ENCODE measurements at regions not wholly inside any gene's neighbourhood (a gene's known extent, or its start where the extent isn't known, plus 50 kb on each side); places are given as distances from the start of the nearest gene placed in this dataset.
"Not testable (repeated sequence)": the region's sequence is repeated elsewhere in the genome, so short reads cannot be mapped to it uniquely, and the experiment has no call there.

- Histone ChIP-seq H3K36me3 (no peaks in the 10 kb centered on the region), H3K9me3 (replicated peaks) (no peaks in the 10 kb centered on the region), H3K27ac (no peak overlapping the region), H3K27me3 (no peaks in the 10 kb centered on the region), H3K4me1 (no peaks in the 10 kb centered on the region), H3K4me3 (no peak overlapping the region)
- DNase-seq, result no peak
Observed at GRCh38 chr9:2396622-2397285, 224.8 kb upstream of the VLDLR start.

GRCh38 chr9:2397875-2398274 lies 223.7 kb upstream of the VLDLR start:
- not testable (repeated sequence) for H3K9me3 ChIP-seq (replicated peaks); H3K4me3 ChIP-seq; DNase-seq; H3K27me3 ChIP-seq; H3K4me1 ChIP-seq; H3K27ac ChIP-seq; H3K36me3 ChIP-seq

- not testable (repeated sequence) for DNase-seq; H3K27ac ChIP-seq; H3K9me3 ChIP-seq (replicated peaks); H3K36me3 ChIP-seq; H3K4me1 ChIP-seq; H3K4me3 ChIP-seq; H3K27me3 ChIP-seq
Observed at GRCh38 chr9:2401746-2402145, 219.8 kb upstream of the VLDLR start.

GRCh38 chr9:2403701-2404100 lies 217.9 kb upstream of the VLDLR start:
- DNase-seq, result no peak

GRCh38 chr9:2406252-2406651 lies 215.3 kb upstream of the VLDLR start:
- no peaks in the 10 kb centered on the region for H3K27me3 ChIP-seq
- no peak overlapping the region for H3K4me3 ChIP-seq

More at GRCh38 chr9:2403701-2404100, 217.9 kb upstream of the VLDLR start:
- Histone ChIP-seq H3K9me3 (replicated peaks) (no peaks in the 10 kb centered on the region), H3K27me3 (no peaks in the 10 kb centered on the region), H3K4me3 (no peak overlapping the region), H3K36me3 (no peaks in the 10 kb centered on the region), H3K4me1 (no peaks in the 10 kb centered on the region), H3K27ac (no peak overlapping the region)

GRCh38 chr9:2407450-2407849 lies 214.1 kb upstream of the VLDLR start:
- Histone ChIP-seq H3K27ac (no peak overlapping the region), H3K27me3 (no peaks in the 10 kb centered on the region), H3K4me3 (no peak overlapping the region), H3K36me3 (no peaks in the 10 kb centered on the region), H3K9me3 (replicated peaks) (no peaks in the 10 kb centered on the region), H3K4me1 (peaks cover 4% of the 10 kb centered on the region; the same call in 1 of the 2 replicates)
- DNase-seq, result no peak

More at GRCh38 chr9:2406252-2406651, 215.3 kb upstream of the VLDLR start:
- H3K36me3 ChIP-seq, result no peaks in the 10 kb centered on the region
- peaks cover 2% of the 10 kb centered on the region; the same call in 1 of the 2 replicates for H3K4me1 ChIP-seq
- no peak for DNase-seq
- no peaks in the 10 kb centered on the region for H3K9me3 ChIP-seq (replicated peaks)
- H3K27ac ChIP-seq, result no peak overlapping the region

GRCh38 chr9:2411459-2412215 lies 209.9 kb upstream of the VLDLR start:
- no peak for DNase-seq

GRCh38 chr9:2413160-2413805 lies 208.3 kb upstream of the VLDLR start:
- H3K27me3 ChIP-seq, result no peaks in the 10 kb centered on the region
- H3K27ac ChIP-seq, result no peak overlapping the region
- no peak for DNase-seq
- peaks cover 8% of the 10 kb centered on the region for H3K4me1 ChIP-seq
- no peaks in the 10 kb centered on the region for H3K9me3 ChIP-seq (replicated peaks)
- H3K36me3 ChIP-seq, result no peaks in the 10 kb centered on the region
- H3K4me3 ChIP-seq, result no peak overlapping the region

More at GRCh38 chr9:2411459-2412215, 209.9 kb upstream of the VLDLR start:
- Histone ChIP-seq H3K4me1 (peaks cover 4% of the 10 kb centered on the region; the same call in 1 of the 2 replicates), H3K27me3 (no peaks in the 10 kb centered on the region), H3K36me3 (no peaks in the 10 kb centered on the region), H3K9me3 (replicated peaks) (no peaks in the 10 kb centered on the region), H3K4me3 (no peak overlapping the region), H3K27ac (peak overlapping the region; percentile 38)

- H3K4me3 ChIP-seq, result no peak overlapping the region
- H3K4me1 ChIP-seq, result peaks cover 16% of the 10 kb centered on the region
- H3K27ac ChIP-seq, result no peak overlapping the region
- no peaks in the 10 kb centered on the region for H3K36me3 ChIP-seq
- no peaks in the 10 kb centered on the region for H3K27me3 ChIP-seq
- no peak for DNase-seq
- no peaks in the 10 kb centered on the region for H3K9me3 ChIP-seq (replicated peaks)
Observed at GRCh38 chr9:2414465-2414864, 207.1 kb upstream of the VLDLR start.

- Histone ChIP-seq H3K4me1 (peaks cover 16% of the 10 kb centered on the region), H3K36me3 (no peaks in the 10 kb centered on the region), H3K4me3 (no peak overlapping the region), H3K9me3 (replicated peaks) (no peaks in the 10 kb centered on the region), H3K27me3 (no peaks in the 10 kb centered on the region), H3K27ac (no peak overlapping the region)
- no peak for DNase-seq
Observed at GRCh38 chr9:2415326-2415725, 206.3 kb upstream of the VLDLR start.

- Histone ChIP-seq H3K27me3 (no peaks in the 10 kb centered on the region), H3K9me3 (replicated peaks) (no peaks in the 10 kb centered on the region), H3K4me3 (no peak overlapping the region), H3K27ac (no peak overlapping the region), H3K4me1 (peaks cover 12% of the 10 kb centered on the region), H3K36me3 (no peaks in the 10 kb centered on the region)
- no peak for DNase-seq
Observed at GRCh38 chr9:2417730-2418129, 203.9 kb upstream of the VLDLR start.

GRCh38 chr9:2418619-2419018 lies 203.0 kb upstream of the VLDLR start:
- DNase-seq, result peak; percentile 70 to 85
- no peak overlapping the region for H3K4me3 ChIP-seq
- no peaks in the 10 kb centered on the region for H3K9me3 ChIP-seq (replicated peaks)
- no peaks in the 10 kb centered on the region for H3K27me3 ChIP-seq
- no peak overlapping the region for H3K27ac ChIP-seq
- no peaks in the 10 kb centered on the region for H3K36me3 ChIP-seq
- H3K4me1 ChIP-seq, result peaks cover 12% of the 10 kb centered on the region

GRCh38 chr9:2419347-2419746 lies 202.2 kb upstream of the VLDLR start:
- DNase-seq, result no peak
- Histone ChIP-seq H3K9me3 (replicated peaks) (no peaks in the 10 kb centered on the region), H3K4me3 (no peak overlapping the region), H3K27ac (no peak overlapping the region), H3K27me3 (no peaks in the 10 kb centered on the region), H3K36me3 (no peaks in the 10 kb centered on the region), H3K4me1 (peaks cover 12% of the 10 kb centered on the region)

- no peak overlapping the region for H3K4me3 ChIP-seq
- H3K27ac ChIP-seq, result no peak overlapping the region
- H3K27me3 ChIP-seq, result no peaks in the 10 kb centered on the region
- no peaks in the 10 kb centered on the region for H3K9me3 ChIP-seq (replicated peaks)
- no peak for DNase-seq
- no peaks in the 10 kb centered on the region for H3K36me3 ChIP-seq
- peaks cover 12% of the 10 kb centered on the region for H3K4me1 ChIP-seq
Observed at GRCh38 chr9:2420543-2420942, 201.0 kb upstream of the VLDLR start.

GRCh38 chr9:2424619-2425033 lies 197.0 kb upstream of the VLDLR start:
- H3K27ac ChIP-seq, result no peak overlapping the region
- H3K4me3 ChIP-seq, result no peak overlapping the region
- H3K4me1 ChIP-seq, result no peaks in the 10 kb centered on the region
- H3K9me3 ChIP-seq (replicated peaks), result no peaks in the 10 kb centered on the region
- H3K36me3 ChIP-seq, result no peaks in the 10 kb centered on the region
- no peak for DNase-seq
- H3K27me3 ChIP-seq, result no peaks in the 10 kb centered on the region
